ENCODE measurements at regions not wholly inside any gene's neighbourhood (a gene's known extent, or its start where the extent isn't known, plus 50 kb on each side); places are given as distances from the start of the nearest gene placed in this dataset.

GRCh38 chr6:84975316-84975715 lies 210.9 kb upstream of the TBX18 start:
- TF ChIP-seq EZH2 (optimal IDR thresholded peaks at IDR 0.05; ENCODE audit: low read depth, low read length): no peak
- no peak for TF ChIP-seq EZH2phosphoT487 (IDR thresholded peaks at IDR 0.05; ENCODE audit: low read length)
- TF ChIP-seq, protein P1, sequence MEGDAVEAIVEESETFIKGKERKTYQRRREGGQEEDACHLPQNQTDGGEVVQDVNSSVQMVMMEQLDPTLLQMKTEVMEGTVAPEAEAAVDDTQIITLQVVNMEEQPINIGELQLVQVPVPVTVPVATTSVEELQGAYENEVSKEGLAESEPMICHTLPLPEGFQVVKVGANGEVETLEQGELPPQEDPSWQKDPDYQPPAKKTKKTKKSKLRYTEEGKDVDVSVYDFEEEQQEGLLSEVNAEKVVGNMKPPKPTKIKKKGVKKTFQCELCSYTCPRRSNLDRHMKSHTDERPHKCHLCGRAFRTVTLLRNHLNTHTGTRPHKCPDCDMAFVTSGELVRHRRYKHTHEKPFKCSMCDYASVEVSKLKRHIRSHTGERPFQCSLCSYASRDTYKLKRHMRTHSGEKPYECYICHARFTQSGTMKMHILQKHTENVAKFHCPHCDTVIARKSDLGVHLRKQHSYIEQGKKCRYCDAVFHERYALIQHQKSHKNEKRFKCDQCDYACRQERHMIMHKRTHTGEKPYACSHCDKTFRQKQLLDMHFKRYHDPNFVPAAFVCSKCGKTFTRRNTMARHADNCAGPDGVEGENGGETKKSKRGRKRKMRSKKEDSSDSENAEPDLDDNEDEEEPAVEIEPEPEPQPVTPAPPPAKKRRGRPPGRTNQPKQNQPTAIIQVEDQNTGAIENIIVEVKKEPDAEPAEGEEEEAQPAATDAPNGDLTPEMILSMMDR (IDR thresholded peaks at IDR 0.05; ENCODE audit: low read length): no peak
- H3K79me2 ChIP-seq (ENCODE audit: low read length): no peaks in the 10 kb centered on the region
- H3K27ac ChIP-seq (ENCODE audit: low read length): no peak overlapping the region
- H4K20me1 ChIP-seq (ENCODE audit: insufficient read depth, low read length): no peaks in the 10 kb centered on the region
- H3K9me2 ChIP-seq (replicated peaks; ENCODE audit: insufficient read depth, low read length): no peaks in the 10 kb centered on the region
- no peak overlapping the region for H3K9ac ChIP-seq (ENCODE audit: low read length)
- H3K4me2 ChIP-seq (ENCODE audit: low read depth, low read length): no peak overlapping the region
- no peaks in the 10 kb centered on the region for H3F3A ChIP-seq (ENCODE audit: insufficient read depth, low read length)
- no peaks in the 10 kb centered on the region for H3K4me1 ChIP-seq (ENCODE audit: low read length)
- no peaks in the 10 kb centered on the region for H3K9me3 ChIP-seq (replicated peaks; ENCODE audit: insufficient read depth, low read length)
- H2AFZ ChIP-seq (ENCODE audit: low read length): no peak overlapping the region
- H3K27me3 ChIP-seq (replicated peaks; ENCODE audit: insufficient read depth, low read length): no peaks in the 10 kb centered on the region
- no peaks in the 10 kb centered on the region for H3K36me3 ChIP-seq (replicated peaks; ENCODE audit: insufficient read depth, low read length)
- no peak overlapping the region for H3K4me3 ChIP-seq (ENCODE audit: low read length)
- no peak for DNase-seq

DNA sequence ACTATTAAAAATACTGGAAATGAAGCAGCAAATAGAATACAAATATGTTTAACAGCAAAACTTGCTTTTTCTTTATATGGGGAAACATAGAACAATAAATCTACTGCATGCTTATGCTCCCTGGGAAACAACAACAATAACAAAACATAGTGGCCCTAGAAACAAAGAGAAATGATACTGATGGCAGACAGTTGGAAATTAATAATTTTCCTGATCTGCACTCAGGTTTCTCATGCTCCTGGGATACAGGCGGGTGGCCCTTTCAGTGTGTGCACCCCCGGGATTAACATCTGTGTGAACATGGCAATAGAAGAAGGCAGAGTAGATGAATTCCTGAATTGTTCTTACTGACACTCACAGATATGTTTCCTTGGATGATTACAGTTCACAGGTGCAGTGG lies 209.2 kb upstream of the TBX18 start:
- Histone ChIP-seq H3K79me2 (ENCODE audit: low read length) (no peaks in the 10 kb centered on the region), H3K4me3 (ENCODE audit: low read length) (no peak overlapping the region), H3K9me3 (replicated peaks; ENCODE audit: insufficient read depth, low read length) (no peaks in the 10 kb centered on the region), H2AFZ (ENCODE audit: low read length) (no peak overlapping the region), H3K4me1 (ENCODE audit: low read length) (no peaks in the 10 kb centered on the region), H3K9me2 (replicated peaks; ENCODE audit: insufficient read depth, low read length) (no peaks in the 10 kb centered on the region), H3K4me2 (ENCODE audit: low read depth, low read length) (no peak overlapping the region), H3F3A (ENCODE audit: insufficient read depth, low read length) (no peaks in the 10 kb centered on the region), H3K27ac (ENCODE audit: low read length) (no peak overlapping the region), H3K36me3 (replicated peaks; ENCODE audit: insufficient read depth, low read length) (no peaks in the 10 kb centered on the region), H4K20me1 (ENCODE audit: insufficient read depth, low read length) (no peaks in the 10 kb centered on the region), H3K27me3 (replicated peaks; ENCODE audit: insufficient read depth, low read length) (no peaks in the 10 kb centered on the region), H3K9ac (ENCODE audit: low read length) (no peak overlapping the region)
- no peak for DNase-seq
- TF ChIP-seq EZH2phosphoT487 (IDR thresholded peaks at IDR 0.05; ENCODE audit: low read length): no peak
- TF ChIP-seq EZH2 (optimal IDR thresholded peaks at IDR 0.05; ENCODE audit: low read depth, low read length): no peak
- TF ChIP-seq, protein P1 (IDR thresholded peaks at IDR 0.05; ENCODE audit: low read length): no peak

DNA sequence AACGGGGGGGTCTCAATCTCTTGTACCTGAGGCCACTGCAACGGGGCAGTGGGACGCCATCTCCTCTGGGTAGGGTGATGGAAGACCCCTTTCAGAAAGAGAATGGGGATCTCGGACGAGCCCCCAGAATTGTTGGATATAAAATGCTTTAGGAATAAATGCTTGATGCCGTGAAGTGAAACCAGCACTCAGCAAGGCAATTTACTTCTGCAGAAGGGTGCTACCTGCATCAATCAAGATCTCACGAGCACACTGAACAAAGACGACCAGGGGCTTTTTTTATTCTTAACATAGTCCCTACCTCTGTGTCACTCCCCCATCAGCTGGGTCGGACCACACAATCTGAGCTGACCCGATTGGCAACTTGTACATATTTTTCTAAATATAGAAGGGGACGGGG lies 203.6 kb upstream of the TBX18 start:
- no peak overlapping the region for H3K4me3 ChIP-seq (ENCODE audit: low read length)
- H3K9ac ChIP-seq (ENCODE audit: low read length): no peak overlapping the region
- no peaks in the 10 kb centered on the region for H3K36me3 ChIP-seq (replicated peaks; ENCODE audit: insufficient read depth, low read length)
- H3K9me3 ChIP-seq (replicated peaks; ENCODE audit: insufficient read depth, low read length): no peaks in the 10 kb centered on the region
- H3K79me2 ChIP-seq (ENCODE audit: low read length): no peaks in the 10 kb centered on the region
- TF ChIP-seq, protein P1 (IDR thresholded peaks at IDR 0.05; ENCODE audit: low read length): no peak
- H2AFZ ChIP-seq (ENCODE audit: low read length): no peak overlapping the region
- H3K27me3 ChIP-seq (replicated peaks; ENCODE audit: insufficient read depth, low read length): no peaks in the 10 kb centered on the region
- H3K4me1 ChIP-seq (ENCODE audit: low read length): no peaks in the 10 kb centered on the region
- no peak overlapping the region for H3K27ac ChIP-seq (ENCODE audit: low read length)
- no peaks in the 10 kb centered on the region for H3K9me2 ChIP-seq (replicated peaks; ENCODE audit: insufficient read depth, low read length)
- H3K4me2 ChIP-seq (ENCODE audit: low read depth, low read length): no peak overlapping the region
- no peaks in the 10 kb centered on the region for H3F3A ChIP-seq (ENCODE audit: insufficient read depth, low read length)
- no peak for DNase-seq
- H4K20me1 ChIP-seq (ENCODE audit: insufficient read depth, low read length): no peaks in the 10 kb centered on the region
